ENCODE measurements at regions not wholly inside any gene's neighbourhood (a gene's known extent, or its start where the extent isn't known, plus 50 kb on each side); places are given as distances from the start of the nearest gene placed in this dataset.

DNA sequence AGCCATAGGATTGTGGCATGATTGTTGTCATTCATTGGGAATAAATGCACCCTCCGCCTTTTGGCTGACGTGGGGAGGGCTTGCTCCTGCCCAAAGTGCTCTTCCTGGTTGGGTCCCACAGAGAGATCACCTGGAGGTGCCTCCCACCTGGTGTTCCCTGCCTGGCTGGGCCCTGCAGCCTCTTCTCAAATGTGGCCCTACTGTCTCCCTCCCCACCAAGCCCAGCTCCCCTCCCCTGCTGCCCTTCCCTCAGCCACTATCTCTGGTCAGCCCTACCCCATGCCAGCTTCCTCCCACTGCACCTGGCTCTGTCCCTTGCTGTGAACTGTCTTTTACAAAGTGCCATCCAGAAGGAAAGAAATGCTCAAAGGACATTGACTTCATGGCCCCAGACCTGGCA is 173.4 kb downstream of the GLI2 start:
- FAIRE-seq (no peak), DNase-seq (ENCODE audit: extremely low spot score, insufficient read length, low read depth) (no peak)

DNA sequence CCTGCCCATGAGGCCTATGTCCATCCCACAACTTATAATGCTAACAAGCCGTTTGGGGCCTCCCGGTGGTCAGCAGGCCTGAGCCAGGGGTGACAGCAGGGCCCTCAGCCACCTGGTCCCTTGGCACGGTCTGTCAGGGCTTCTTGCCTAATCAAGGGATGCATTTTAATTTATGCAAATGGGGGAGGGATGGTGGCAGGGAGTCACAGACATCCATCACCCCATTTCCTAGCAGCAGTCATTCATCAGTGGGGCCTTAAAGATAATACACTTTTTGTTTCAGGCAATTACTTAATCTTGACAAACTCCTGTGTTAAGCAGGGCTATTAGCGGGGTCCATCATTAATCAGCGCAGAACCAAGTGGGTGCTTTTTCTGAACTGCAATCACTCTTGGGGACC is 174.5 kb downstream of the GLI2 start:
- no peak for FAIRE-seq
- no peak for DNase-seq (ENCODE audit: extremely low spot score, insufficient read length, low read depth)

DNA sequence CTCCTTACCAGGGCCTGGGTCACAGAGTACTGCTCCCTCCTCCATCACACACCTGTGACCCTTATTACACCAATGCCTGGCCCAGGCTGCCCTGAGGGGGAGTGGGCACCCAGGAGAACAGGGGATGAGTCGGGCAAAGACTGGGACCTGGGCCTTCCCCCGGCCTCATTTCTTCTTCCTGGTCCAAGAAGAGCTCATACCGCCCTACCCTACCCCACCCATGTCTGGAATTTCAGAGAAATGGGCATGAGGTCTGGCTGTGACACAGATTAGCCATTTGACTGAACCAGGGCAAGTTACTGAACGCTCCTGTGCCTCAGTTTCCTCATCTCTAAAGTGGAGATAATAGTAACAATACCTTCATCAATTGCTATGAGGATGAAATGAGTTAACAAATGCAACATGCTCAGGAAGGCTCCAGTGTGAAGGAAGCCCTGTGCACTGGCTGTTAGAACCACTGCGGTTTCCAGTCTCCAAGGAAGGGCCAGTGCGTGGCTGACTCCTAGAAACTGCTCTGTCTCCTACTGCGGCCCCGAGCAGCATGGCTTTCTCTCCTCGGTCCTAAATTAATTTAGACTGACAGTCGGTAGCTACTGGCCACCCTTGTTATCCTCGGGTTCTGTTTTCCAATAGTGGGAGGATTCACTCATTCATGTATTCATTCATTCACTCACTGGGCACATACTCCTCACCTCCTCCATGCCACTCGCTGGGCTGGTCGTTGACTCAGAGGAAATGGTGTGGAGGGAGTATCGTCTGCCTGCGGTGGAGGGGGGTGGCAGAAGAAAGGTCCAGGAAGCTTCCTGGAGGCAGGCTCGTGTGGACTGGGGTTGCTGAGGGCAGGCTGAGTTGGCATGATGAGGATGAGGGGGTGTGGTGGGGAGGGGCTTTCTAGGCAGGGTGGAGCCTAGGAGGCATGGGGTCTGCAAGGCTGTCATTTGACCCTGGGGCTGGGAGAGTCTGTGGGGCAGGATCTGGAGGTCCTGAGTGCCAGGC is 175.6 kb downstream of the GLI2 start:
- FAIRE-seq (no peak), DNase-seq (ENCODE audit: extremely low spot score, insufficient read length, low read depth) (no peak)

DNA sequence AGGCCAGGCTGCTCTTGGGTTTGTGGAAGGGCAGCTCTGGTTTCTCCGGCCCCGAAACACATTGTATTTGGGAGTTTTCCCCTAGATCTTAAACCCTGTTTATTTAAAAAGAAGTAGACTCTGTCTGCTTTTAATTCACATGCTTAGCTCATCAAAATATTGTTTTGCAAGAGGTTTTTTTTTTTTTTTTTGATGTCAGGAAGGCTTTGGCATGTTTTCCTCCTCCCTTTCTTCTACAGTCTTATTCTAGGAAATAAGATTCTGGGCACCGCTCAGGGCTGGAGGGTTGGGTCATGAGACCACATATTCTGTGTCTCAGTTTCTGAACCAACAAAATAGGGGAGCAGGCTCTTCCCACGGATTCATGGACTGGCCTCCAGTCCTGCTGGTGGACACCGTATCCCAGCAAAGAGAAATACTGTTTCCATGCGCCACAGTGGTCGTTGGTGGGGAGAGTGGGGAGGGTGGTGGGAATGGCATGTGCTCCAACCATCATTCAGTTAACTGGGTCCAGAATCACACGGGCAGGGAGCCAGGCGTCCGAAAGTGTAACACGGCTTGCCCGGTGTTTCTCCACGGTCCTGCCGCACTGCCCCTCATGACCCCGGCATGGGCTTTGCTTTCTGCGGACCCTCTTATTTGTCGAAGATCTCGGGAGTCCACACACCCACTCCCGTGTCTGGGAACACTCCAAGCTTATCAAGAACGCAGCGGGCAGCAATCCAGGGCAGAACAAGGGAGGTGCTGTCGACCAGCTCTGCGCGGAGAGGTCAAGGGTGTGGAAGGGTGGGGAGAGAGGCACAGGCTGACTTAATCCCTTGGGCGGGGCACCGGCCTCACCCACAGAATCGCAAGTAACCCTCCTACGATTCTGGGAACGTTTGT is 176.7 kb downstream of the GLI2 start:
- DNase-seq (ENCODE audit: extremely low spot score, insufficient read length, low read depth) = no peak
- no peak for FAIRE-seq

DNA sequence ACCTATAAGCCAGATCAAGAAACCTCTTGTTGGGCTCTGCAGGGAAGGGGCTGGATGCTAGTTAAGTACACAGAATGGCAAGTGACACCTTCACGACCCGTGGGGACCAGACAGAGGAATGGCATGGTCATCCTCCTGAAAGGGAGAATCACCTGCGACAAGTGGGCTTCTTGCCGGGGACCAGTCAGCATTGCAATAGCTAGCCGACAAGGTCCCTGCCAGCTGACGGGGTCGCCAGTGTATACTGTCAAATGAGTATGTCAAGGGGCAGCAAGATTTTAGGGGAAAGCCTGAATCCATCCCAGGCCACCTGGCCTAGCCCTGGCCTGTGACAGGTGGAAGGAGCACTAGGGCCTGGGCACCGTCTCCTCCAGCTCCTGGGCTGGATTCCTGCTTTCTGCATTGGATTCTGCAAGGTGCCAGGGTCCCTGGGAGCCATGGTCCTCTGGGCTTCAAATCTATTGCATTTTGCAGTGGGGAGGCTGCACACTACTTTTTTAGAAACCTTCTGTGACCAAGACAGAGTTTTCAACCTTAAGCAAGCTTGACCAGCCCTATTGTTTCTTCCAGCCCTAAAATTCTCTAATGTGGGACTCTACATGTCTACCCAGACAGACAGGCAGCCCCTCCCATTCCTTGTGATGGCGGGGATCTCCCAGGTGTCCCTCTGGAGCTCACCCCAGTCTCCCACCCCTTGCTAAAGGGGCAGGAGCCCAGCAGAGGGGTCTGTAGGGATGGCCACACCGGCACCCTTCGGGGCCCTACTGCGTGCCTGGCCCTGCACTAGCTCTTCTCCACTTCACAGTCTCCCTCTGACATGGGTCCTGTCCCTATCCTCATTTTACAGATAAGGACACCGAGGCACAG is 178.5 kb downstream of the GLI2 start:
- FAIRE-seq (no peak), DNase-seq (ENCODE audit: extremely low spot score, insufficient read length, low read depth) (no peak)

DNA sequence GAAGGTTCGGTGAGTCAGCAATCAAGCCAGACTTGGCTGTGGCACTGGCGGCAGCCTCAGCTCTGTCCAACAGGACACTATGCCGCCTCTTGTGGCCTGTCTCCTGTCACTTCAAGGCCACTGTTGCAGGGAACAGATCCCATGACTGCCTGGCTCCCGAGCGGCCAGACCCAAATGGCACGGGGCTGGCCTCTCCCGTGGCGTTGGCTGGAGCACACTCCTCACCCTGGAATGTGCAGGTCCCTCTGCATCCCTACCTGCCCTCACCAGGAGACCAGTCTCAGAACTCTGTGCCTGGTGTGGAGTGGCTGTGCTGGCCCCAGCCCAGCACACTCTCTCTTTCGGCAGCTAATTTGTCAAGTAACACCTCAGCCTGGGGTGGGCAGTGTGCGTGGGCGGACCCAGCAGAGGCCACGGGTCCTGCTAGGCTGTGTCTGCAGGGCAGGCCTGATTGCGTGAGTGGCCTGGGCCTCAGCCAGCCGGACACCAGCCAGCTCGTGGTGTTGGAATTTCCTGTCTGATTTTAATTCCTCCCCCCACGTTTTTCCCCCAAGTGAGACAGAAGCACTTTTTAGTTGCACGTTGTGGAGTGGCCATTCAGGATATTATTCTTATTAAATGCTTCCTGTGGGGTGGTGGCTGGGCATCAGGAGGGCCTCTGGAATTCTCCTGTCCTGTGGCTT is 179.3 kb downstream of the GLI2 start:
- DNase-seq (ENCODE audit: extremely low spot score, insufficient read length, low read depth) = no peak
- no peak for FAIRE-seq

DNA sequence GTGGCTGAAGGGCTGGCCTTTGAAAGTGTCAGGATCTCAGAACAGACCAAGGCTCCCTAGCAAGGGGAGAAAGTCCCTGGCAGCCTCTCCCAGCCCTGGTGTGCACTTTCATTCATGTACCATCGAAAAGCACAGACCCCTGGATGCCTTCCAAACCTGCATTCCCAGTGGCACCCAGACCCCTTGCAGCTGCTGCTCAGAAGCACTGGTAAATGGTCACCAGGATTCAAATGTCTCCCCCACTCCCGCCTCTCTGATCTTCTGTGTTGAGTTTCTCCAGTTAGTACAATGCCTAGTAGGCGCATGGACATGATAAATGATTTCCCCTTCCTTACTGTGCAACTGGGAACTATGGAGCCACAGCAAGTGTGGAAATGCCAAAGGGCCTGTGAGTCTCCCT is 180.0 kb downstream of the GLI2 start:
- FAIRE-seq (no peak), DNase-seq (ENCODE audit: extremely low spot score, insufficient read length, low read depth) (no peak)

DNA sequence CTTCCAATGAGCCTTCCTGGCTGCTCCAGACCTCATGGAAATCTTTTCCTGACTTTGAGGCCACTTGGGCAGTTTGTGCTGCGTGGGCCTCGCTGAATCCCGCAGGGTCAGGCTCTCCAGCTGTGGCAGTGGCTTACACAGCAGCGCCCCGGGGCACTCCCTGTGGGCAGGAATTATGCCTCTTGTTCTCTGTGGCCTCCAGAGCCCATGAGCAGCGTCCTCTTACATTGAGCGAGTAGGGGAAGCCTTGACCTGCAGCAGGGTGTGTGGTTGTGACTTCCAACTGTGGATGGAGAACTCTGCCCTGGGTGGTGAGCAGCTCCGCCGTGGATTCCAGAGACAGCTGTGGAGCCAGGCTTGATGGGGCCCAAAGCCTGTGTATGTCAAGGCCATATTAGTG is 180.8 kb downstream of the GLI2 start:
- FAIRE-seq = no peak

DNA sequence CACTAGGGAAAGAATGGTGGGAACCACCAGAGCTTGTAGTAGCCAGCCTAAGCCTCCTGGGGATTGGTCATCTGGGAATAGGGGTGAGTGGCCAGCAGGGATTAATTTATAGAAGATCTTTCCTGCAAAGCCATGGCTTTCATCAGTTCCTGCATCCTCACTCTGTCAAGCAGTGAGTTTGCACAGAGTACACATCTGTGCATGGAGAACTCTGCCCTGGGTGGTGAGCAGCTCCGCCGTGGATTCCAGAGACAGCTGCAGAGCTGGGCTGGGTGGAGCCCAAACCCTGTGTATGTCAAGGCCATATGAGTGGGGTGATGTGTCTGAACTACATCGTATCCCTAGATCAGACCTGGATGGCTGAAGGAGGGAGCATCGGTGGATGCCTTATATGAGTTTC is 182.2 kb downstream of the GLI2 start:
- DNase-seq (ENCODE audit: extremely low spot score, insufficient read length, low read depth) (no peak), FAIRE-seq (no peak)

More for the DNA sequence above, 180.8 kb downstream of the GLI2 start:
- DNase-seq (ENCODE audit: extremely low spot score, insufficient read length, low read depth) = no peak

DNA sequence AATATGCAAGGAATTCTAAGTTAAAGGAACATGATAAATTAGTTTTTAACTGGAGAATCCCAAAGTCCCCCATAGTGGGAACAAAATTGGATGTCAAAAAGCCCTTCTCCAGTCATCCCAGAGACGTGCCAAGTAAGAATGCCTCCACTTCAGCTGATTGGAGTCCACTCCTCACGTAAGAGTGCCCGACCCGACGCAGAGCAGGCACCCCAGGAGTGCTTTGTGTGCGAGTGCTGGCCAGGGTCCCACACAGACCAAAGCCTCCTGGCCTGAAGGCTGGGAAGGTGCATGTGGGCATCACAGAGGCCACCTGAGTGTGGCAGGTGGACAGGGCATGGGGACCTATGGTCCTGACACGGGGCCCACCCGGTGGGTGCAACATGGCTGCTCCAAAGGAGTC is 183.5 kb downstream of the GLI2 start:
- FAIRE-seq (no peak), DNase-seq (ENCODE audit: extremely low spot score, insufficient read length, low read depth) (no peak)

DNA sequence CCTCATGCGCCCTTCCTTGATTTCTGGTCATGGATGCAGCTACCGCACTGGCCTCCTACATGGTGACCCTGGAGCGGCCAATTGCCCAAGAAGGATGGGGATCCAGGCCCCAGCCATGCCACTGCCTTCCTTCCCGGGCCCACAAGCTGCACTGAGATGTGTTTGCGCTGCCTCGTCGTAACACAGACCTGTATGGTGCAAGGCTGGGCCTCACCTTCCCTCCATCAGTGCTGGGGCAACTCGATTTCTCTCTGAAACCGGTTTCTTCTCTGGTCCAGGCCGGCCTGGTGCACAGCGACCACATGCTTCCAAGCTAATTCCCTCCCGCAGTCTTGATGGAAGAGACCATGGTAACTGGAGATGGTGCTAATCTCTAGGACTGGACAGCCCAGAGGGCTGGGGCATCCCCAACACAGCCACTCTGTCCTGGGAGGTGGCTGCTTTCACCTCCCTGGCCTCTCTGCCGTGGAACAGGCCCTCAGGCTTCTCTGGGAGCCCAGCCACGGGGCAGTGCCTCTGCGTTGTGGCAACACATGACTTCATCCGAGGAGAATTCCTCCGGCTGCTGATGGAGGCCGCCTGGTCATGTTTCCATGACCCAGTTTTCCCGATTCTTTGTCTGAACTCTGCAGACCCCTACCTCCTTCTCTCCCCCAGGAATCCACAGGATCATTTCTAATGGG is 184.2 kb downstream of the GLI2 start:
- FAIRE-seq (no peak), DNase-seq (ENCODE audit: extremely low spot score, insufficient read length, low read depth) (no peak)

DNA sequence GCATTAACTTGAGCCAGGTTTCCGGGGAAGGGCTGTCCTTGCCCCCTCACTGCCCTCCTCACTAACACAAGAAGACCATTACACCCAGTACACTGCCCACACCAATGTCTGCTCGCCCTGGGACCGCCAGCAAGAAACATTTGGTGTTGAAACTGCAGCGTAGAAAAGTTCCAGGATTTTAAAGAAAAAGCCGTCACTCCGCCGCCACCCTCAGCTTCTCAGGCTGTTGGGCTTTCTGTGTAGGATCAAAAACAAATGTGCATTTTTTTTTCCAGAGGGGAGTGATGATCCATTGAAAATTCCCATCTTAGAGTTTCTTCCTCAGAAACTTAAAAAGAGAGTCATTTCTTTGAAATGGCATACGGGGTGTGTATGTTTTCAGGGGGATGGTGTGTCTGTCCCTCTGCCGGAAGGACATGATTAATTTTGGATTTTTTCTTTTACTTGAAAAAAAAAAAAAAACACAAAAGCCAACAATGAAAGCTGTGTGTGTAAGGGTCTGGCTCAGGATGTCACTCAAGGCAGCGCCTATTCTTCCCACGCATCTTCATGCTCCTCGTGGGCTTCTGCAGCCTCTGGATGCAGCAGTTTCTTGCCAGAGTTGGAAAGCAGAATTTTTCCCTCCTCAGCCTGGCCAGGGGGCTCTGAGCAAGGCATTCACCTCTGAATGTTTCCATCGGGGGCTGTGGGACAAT is 184.9 kb downstream of the GLI2 start:
- DNase-seq (ENCODE audit: extremely low spot score, insufficient read length, low read depth) (no peak), FAIRE-seq (no peak)

DNA sequence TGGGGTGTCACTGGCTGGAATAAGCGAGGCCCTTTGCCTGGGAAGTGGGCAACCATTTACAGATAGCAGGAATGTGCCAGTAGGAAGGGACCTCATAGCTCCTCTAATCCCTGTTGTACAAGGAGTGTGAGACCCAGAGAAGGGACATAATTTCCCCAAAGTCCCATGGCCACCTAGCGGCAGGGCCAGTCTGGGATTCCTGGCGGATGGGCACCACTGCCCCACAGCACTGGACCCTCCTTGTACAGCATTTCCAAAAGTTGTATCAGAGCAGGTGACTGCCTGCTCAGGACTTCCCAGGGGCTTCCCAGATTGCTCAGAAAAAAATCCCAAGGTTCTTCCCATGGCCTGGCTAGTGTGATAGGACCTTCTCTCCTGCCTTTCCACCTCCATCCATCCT is 185.8 kb downstream of the GLI2 start:
- FAIRE-seq = no peak
- DNase-seq (ENCODE audit: extremely low spot score, insufficient read length, low read depth) = no peak

DNA sequence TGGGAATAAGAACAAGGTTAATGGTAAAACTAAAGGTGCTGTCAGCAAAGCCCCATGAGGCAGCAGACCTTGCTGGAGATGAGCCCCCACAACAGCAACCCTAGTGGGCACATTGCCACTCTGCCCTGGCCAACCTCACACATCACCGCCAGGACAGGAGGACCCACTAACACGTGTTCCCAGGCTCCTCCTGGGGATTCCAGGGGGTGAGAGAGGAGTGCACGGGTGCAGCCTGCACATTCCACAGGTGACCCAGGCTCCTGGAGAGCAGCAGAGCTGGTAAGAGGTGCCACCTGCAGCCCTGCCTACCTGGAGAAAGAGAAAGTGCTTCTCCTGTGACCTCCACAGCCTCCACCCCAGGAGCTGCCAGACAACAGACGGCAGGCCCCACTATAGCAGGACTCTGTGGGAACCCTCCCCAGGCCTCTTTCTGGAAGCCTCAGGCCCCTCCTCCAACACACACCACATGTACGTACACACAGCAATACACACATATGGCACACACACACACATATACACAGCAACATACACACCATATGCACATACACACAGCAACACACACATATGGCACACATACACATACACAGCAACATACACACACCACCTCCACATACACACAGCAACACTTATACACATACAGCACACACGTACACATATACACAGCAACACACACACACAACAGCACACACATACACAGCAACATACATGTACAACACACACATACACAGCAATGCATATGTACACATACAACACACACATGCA is 187.1 kb downstream of the GLI2 start:
- FAIRE-seq (no peak), DNase-seq (ENCODE audit: extremely low spot score, insufficient read length, low read depth) (no peak)

DNA sequence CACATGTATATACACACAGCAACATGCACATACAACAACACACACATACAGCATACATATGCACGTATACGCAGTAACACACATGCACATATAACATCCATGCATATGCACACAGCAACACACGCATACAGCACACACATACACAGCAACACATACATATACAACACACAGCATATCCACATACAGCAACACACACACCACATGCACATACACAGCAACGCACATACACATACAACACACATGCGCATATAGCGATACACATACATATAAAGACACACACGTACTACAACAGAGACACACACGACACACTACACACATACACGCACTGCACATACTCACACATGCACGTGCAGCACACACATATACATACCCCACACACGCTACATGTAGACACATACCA is 187.8 kb downstream of the GLI2 start:
- no peak for DNase-seq (ENCODE audit: extremely low spot score, insufficient read length, low read depth)

DNA sequence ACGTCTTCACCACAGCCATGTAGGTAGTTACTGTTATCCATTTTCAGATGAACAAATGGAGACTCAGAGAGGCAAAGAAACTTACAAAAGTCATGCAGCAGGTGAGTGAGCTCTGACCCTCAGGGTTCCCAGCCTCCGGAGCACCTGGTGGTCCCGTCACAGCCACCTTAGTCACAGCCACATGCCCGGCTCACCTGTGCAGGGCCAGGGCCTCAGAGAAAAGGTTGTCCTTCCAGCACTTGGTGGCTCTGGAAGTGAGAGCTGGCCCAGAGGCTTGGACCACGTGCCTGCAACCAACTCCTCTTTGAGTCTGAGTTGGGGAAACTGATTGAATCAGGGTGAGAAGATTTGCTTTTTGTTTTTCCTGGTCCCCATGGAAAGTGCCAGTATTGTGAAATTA is 189.3 kb downstream of the GLI2 start:
- no peak for DNase-seq (ENCODE audit: extremely low spot score, insufficient read length, low read depth)
- no peak for FAIRE-seq

More for the DNA sequence above, 187.8 kb downstream of the GLI2 start:
- no peak for FAIRE-seq

DNA sequence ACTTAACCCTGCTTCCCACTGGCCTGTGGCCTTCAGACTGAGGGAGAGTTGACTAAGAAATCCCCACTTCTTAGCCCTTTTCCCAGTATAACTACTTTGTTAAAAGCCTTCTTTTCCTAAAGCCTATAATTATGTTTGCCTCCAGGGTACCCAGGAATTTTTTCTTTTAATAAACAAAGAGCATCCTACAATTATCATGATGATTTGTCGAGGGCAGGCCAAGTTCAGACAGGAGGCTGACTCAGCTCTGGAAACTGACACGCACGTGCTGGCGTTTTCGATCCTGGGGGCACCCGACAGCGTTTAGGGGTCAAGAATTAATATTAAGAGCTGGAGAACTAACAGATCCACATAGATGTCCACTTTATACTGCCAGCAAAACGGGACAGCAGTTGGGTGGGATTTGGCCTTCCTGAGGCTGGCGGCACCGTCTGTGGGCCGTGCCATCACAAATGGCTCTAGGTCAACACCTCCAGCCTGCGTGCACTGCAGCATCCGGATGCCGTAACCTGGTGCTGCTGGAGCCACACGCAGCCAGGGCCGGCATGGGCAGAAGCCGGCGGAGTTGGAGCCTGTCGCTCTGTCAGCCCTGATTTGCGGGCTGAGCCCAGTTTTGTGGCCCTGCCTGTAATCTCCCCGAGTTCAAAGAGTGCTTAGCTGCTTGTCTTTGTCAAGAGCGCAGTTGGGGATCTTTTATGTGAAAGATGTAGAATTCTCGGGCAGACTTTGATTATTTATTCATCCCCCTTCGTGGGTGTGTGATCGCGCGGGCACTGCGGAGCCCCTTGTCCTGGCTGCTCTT is 191.0 kb downstream of the GLI2 start:
- no peak for FAIRE-seq
- DNase-seq (ENCODE audit: extremely low spot score, insufficient read length, low read depth) = no peak

Data from GM18507 (cell line).